ENCODE measurements at regions not wholly inside any gene's neighbourhood (a gene's known extent, or its start where the extent isn't known, plus 50 kb on each side); places are given as distances from the start of the nearest gene placed in this dataset.

GRCh38 chr12:76186131-76186906 lies 101.8 kb upstream of the NAP1L1 start:
- H3K36me3 ChIP-seq (ENCODE audit: control insufficient read depth, insufficient read depth, low read length), result no peaks in the 10 kb centered on the region
- Mint-ChIP-seq H3K27ac (no peak overlapping the region), H3K4me3 (no peak overlapping the region), H3K4me1 (no peaks in the 10 kb centered on the region), H3K27me3 (ENCODE audit: low read depth in 2 of 2) (peaks cover 11 to 20% of the 10 kb centered on the region in 2 donors), H3K36me3 (no peaks in the 10 kb centered on the region), H3K9me3 (no peaks in the 10 kb centered on the region)
- intact Hi-C loops (cut with micrococcal nuclease), result no loop called here
- no peak for TF ChIP-seq CTCF (IDR thresholded peaks at IDR 0.05)
- no peaks in the 10 kb centered on the region for H3K9me3 ChIP-seq (ENCODE audit: control insufficient read depth, insufficient read depth, low read length)
- H3K27ac ChIP-seq (ENCODE audit: low read length), result no peak overlapping the region
- DNase-seq (no peak), ATAC-seq (no peak)
- WGBS (ENCODE audit: insufficient coverage), result 63% methylated on average over 6 of the region's 6 CpGs
- H3K4me3 ChIP-seq (ENCODE audit: low read length), result no peak overlapping the region
- H3K27me3 ChIP-seq (ENCODE audit: control insufficient read depth, insufficient read depth, low read length), result no peaks in the 10 kb centered on the region
- no peaks in the 10 kb centered on the region for H3K4me1 ChIP-seq (ENCODE audit: control insufficient read depth, insufficient read depth, low read length)

GRCh38 chr12:76183459-76184186 lies 99.1 kb upstream of the NAP1L1 start:
- no peaks in the 10 kb centered on the region for H3K4me1 Mint-ChIP-seq
- no peak overlapping the region for H3K27ac Mint-ChIP-seq
- H3K27me3 ChIP-seq (ENCODE audit: control insufficient read depth, insufficient read depth, low read length), result no peaks in the 10 kb centered on the region
- H3K4me3 Mint-ChIP-seq, result no peak overlapping the region
- H3K9me3 Mint-ChIP-seq, result no peaks in the 10 kb centered on the region
- intact Hi-C loops (cut with micrococcal nuclease), result no loop called here
- peaks cover 11 to 13% of the 10 kb centered on the region in 2 donors for H3K27me3 Mint-ChIP-seq (ENCODE audit: low read depth in 2 of 2)
- H3K36me3 Mint-ChIP-seq, result no peaks in the 10 kb centered on the region
- WGBS (ENCODE audit: insufficient coverage), result 65% methylated on average over 4 of the region's 4 CpGs
- no peak for ATAC-seq
- H3K36me3 ChIP-seq (ENCODE audit: control insufficient read depth, insufficient read depth, low read length), result no peaks in the 10 kb centered on the region
- no peaks in the 10 kb centered on the region for H3K9me3 ChIP-seq (ENCODE audit: control insufficient read depth, insufficient read depth, low read length)
- peak in 1 of 2 donors; percentile 7 for DNase-seq
- no peak for TF ChIP-seq CTCF (IDR thresholded peaks at IDR 0.05)
- no peaks in the 10 kb centered on the region for H3K4me1 ChIP-seq (ENCODE audit: control insufficient read depth, insufficient read depth, low read length)
- H3K27ac ChIP-seq (ENCODE audit: low read length), result no peak overlapping the region
- H3K4me3 ChIP-seq (ENCODE audit: low read length), result no peak overlapping the region

- no peak for TF ChIP-seq CTCF (IDR thresholded peaks at IDR 0.05)
- Histone ChIP-seq H3K4me1 (ENCODE audit: control insufficient read depth, insufficient read depth, low read length) (no peaks in the 10 kb centered on the region), H3K27me3 (ENCODE audit: control insufficient read depth, insufficient read depth, low read length) (no peaks in the 10 kb centered on the region), H3K36me3 (ENCODE audit: control insufficient read depth, insufficient read depth, low read length) (no peaks in the 10 kb centered on the region), H3K27ac (ENCODE audit: low read length) (no peak overlapping the region), H3K9me3 (ENCODE audit: control insufficient read depth, insufficient read depth, low read length) (no peaks in the 10 kb centered on the region), H3K4me3 (ENCODE audit: low read length) (no peak overlapping the region)
- H3K4me3 Mint-ChIP-seq, result no peak overlapping the region
- intact Hi-C loops (cut with micrococcal nuclease), result no loop called here
- no peaks in the 10 kb centered on the region for H3K4me1 Mint-ChIP-seq
- WGBS (ENCODE audit: insufficient coverage), result 81% methylated on average over 3 of the region's 4 CpGs
- no peak overlapping the region for H3K27ac Mint-ChIP-seq
- peaks cover 0 to 9% of the 10 kb centered on the region in 2 donors for H3K27me3 Mint-ChIP-seq (ENCODE audit: low read depth in 2 of 2)
- DNase-seq (no peak), ATAC-seq (no peak)
- no peaks in the 10 kb centered on the region for H3K36me3 Mint-ChIP-seq
- H3K9me3 Mint-ChIP-seq, result no peaks in the 10 kb centered on the region
Measured at GRCh38 chr12:76180401-76181277, 96.2 kb upstream of the NAP1L1 start.

Measured in natural killer cell (primary cell).